Kidney (tissue), 13 donors: ENCODE measurements at regions not wholly inside any gene's neighbourhood (a gene's known extent, or its start where the extent isn't known, plus 50 kb on each side); places are given as distances from the start of the nearest gene placed in this dataset.
"Not testable (repeated sequence)": the region's sequence is repeated elsewhere in the genome, so short reads cannot be mapped to it uniquely, and the experiment has no call there.

Experiments
- DNase-seq, 5 donors: peaks; one replicate each; pipeline ENCODE4 v3.0.0-alpha.2; 2013 to 2020
- FAIRE-seq: peaks from 2 replicates; lab custom pipeline; 2012; peaks lifted over from hg19 to GRCh38; lab: Jason Lieb, UNC
- H3K27ac ChIP-seq, 2 donors: one replicate each; pipeline ENCODE4 v1.7.0; 2013; ENCODE audit warnings: low read depth in 2 of 2, low read length in 2 of 2, inconsistent platforms in 1 of 2
- H3K27me3 ChIP-seq: one replicate; pipeline ENCODE4 v1.7.1; 2013; ENCODE audit warnings: low read length, inconsistent platforms; ENCODE audit not compliant: control insufficient read depth, insufficient read depth
- H3K36me3 ChIP-seq, 3 donors: one replicate each; pipeline versions ENCODE4 v1.7.0 to v1.7.1; 2013; ENCODE audit warnings: low read length in 3 of 3, control low read depth in 1 of 3, inconsistent platforms in 1 of 3; ENCODE audit not compliant: insufficient read depth in 3 of 3, control insufficient read depth in 2 of 3
- H3K4me1 ChIP-seq, 3 donors: one replicate each; pipeline versions ENCODE4 v1.7.0 to v1.7.1; 2013; ENCODE audit warnings: low read length in 3 of 3, inconsistent platforms in 1 of 3, low read depth in 1 of 3; ENCODE audit not compliant: control insufficient read depth in 2 of 3, insufficient read depth in 2 of 3
- H3K4me3 ChIP-seq, 3 donors: one replicate each; pipeline versions ENCODE4 v1.7.0 to v1.8.1; 2013; ENCODE audit warnings: low read length in 3 of 3, control low read depth in 1 of 3, inconsistent platforms in 1 of 3
- H3K9ac ChIP-seq, 3 donors: one replicate each; pipeline versions ENCODE4 v1.7.0 to v1.7.1; 2013; ENCODE audit warnings: low read length in 3 of 3, control low read depth in 1 of 3, inconsistent platforms in 1 of 3
- H3K9me3 ChIP-seq, 3 donors: one replicate each; pipeline versions ENCODE4 v1.7.0 to v1.7.1; 2013; ENCODE audit warnings: low read length in 3 of 3, control low read depth in 1 of 3, inconsistent platforms in 1 of 3; ENCODE audit not compliant: control insufficient read depth in 2 of 3, insufficient read depth in 1 of 3
- intact Hi-C: fragments of 100-400 bp; cut with DNase I; formaldehyde crosslinking; loops from one replicate; pipeline ENCODE4 v1.11.1; 2022
- TF ChIP-seq, protein P1 (sequence below): IDR thresholded peaks from 3 replicates; pipeline ENCODE4 v1.5.1; 2012; ENCODE audit warnings: mild to moderate bottlenecking, moderate library complexity, borderline replicate concordance; ENCODE audit not compliant: insufficient read depth; ENCODE audit errors: extremely low read depth
- donor health status: control.
- donor health status: control.
- donor health status: control.
- donor health status: control.
- donor health status: control.
- donor health status: DM: yes; HTN: yes; CAD: no.
- donor health status: Normal renal cell carcinoma (clear cell type).

DNA sequence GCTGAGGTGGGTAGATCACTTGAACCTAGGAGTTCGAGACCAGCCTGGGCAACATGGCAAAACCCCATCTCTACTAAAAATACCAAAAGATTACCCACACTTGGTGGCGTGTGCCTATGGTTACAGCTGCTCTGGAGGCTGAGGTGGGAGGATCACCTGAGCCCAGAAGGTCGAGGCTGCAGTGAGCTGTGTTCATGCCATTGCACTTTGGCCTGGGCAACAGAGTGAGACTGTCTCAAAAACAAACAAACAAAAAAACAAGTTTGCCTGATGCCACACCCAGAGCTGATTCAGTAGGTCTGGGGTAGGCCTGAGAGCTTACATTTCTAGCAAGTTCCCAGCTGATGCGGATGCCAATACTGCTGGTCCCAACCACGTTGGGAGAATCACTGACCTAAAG is 60.5 kb upstream of the HSPA9 start:
- Histone ChIP-seq H3K9me3 (no peaks in the 10 kb centered on the region), H3K9ac (no peak overlapping the region), H3K4me3 (no peak overlapping the region), H3K4me1 (no peaks in the 10 kb centered on the region), H3K27me3 (no peaks in the 10 kb centered on the region), H3K27ac (no peak overlapping the region), H3K36me3 (no peaks in the 10 kb centered on the region)
- intact Hi-C loops, result no loop called here
- no peak for DNase-seq
- no peak for FAIRE-seq
- TF ChIP-seq, protein P1, sequence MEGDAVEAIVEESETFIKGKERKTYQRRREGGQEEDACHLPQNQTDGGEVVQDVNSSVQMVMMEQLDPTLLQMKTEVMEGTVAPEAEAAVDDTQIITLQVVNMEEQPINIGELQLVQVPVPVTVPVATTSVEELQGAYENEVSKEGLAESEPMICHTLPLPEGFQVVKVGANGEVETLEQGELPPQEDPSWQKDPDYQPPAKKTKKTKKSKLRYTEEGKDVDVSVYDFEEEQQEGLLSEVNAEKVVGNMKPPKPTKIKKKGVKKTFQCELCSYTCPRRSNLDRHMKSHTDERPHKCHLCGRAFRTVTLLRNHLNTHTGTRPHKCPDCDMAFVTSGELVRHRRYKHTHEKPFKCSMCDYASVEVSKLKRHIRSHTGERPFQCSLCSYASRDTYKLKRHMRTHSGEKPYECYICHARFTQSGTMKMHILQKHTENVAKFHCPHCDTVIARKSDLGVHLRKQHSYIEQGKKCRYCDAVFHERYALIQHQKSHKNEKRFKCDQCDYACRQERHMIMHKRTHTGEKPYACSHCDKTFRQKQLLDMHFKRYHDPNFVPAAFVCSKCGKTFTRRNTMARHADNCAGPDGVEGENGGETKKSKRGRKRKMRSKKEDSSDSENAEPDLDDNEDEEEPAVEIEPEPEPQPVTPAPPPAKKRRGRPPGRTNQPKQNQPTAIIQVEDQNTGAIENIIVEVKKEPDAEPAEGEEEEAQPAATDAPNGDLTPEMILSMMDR, result no peak

DNA sequence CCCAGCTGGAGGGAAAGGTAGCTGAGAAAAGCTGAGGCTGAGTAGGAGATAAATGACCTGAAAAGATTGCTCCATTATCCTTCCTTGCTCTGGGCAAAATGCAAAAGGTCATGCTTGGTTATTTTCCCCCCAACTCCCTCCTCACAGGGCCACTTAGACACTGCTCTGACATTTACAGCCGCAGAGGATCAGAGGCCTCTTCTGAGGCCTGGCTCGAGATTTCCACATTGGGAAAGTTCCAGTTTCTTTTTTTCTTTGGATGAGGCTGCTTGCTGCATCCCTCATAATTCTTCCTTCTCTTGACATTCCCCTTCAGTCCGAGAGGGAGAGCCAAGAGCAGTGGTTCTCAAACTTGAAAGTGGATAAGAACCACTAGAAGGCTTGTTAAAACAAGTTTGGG is 60.1 kb upstream of the HSPA9 start:
- Histone ChIP-seq H3K9me3 (no peaks in the 10 kb centered on the region), H3K4me3 (no peak overlapping the region), H3K9ac (no peak overlapping the region), H3K27me3 (no peaks in the 10 kb centered on the region), H3K36me3 (no peaks in the 10 kb centered on the region), H3K27ac (no peak overlapping the region), H3K4me1 (no peaks in the 10 kb centered on the region)
- DNase-seq, result peak in 3 of 5 donors; percentile 36 to 76 (median 60)
- TF ChIP-seq, protein P1, result no peak
- intact Hi-C loops, result no loop called here
- FAIRE-seq, result no peak

- not testable (repeated sequence) for H3K27ac ChIP-seq, H3K9ac ChIP-seq
Measured at GRCh38 chr5:138634804-138635203, 59.6 kb upstream of the HSPA9 start.

DNA sequence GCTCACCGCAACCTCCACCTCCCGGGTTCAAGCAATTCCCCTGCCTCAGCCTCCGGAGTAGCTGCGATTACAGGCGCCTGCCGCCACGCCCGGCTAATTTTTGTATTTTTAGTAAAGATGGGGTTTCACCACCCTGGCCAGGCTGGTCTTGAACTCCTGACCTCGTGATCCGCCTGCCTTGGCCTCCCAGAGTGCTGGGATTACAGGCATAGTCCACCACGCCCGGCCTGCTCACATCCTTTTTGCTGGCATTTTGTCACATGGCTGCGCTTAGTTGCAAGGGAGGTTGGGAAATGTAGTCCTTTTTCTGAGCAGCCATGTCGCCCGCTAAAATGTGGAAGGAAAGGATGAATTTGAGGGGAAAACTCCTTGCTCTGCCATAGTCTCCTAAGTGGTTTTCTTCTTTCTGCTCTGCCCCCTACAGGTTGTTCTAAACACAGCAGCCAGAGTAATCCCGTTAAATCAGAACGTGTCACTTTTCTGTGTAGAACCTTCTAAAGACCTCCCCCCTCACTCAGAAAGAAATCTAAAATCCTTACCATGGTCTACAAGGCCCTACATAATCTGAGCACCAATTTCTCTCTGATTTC is 57.8 kb upstream of the HSPA9 start:
- no peaks in the 10 kb centered on the region for H3K4me1 ChIP-seq
- H3K9me3 ChIP-seq, result no peaks in the 10 kb centered on the region
- DNase-seq, result peak in 4 of 5 donors; percentile 82 to 94 (median 86)
- H3K27ac ChIP-seq, result no peak overlapping the region
- H3K9ac ChIP-seq, result no peak overlapping the region
- no peak for FAIRE-seq
- intact Hi-C loops, result no loop called here
- TF ChIP-seq, protein P1, result peak; percentile 26
- no peak overlapping the region for H3K4me3 ChIP-seq
- no peaks in the 10 kb centered on the region for H3K36me3 ChIP-seq
- H3K27me3 ChIP-seq, result no peaks in the 10 kb centered on the region

More at GRCh38 chr5:138634804-138635203, 59.6 kb upstream of the HSPA9 start:
- H3K27me3 ChIP-seq, H3K4me1 ChIP-seq, intact Hi-C loops, H3K4me3 ChIP-seq, H3K9me3 ChIP-seq, DNase-seq, H3K36me3 ChIP-seq, FAIRE-seq: not testable (repeated sequence)
